ENCODE measurements at regions not wholly inside any gene's neighbourhood (a gene's known extent, or its start where the extent isn't known, plus 50 kb on each side); places are given as distances from the start of the nearest gene placed in this dataset.

- dilution Hi-C loops (cut with MboI; ENCODE audit: extremely low pct_ligation_motif_present, low sequenced_read_pairs) = no loop called here
- H3K4me3 ChIP-seq (replicated peaks in 1 of 3; ENCODE audit: insufficient read depth in 1 of 3, low read depth in 1 of 3, low read length in 3 of 3) = no peak overlapping the region
These were observed 519.3 kb downstream of the MED13L start for GRCh38 chr12:115758183-115758582.

More at GRCh38 chr12:115758183-115758582, 519.3 kb downstream of the MED13L start:
- Histone ChIP-seq H2AFZ (ENCODE audit: low read depth, low read length) (no peak overlapping the region), H3K36me3 (ENCODE audit: control insufficient read depth in 2 of 2, extremely low read depth in 1 of 2, insufficient read depth in 2 of 2, low read length in 2 of 2) (no peaks in the 10 kb centered on the region), H3K9ac (replicated peaks; ENCODE audit: extremely low read depth, insufficient read depth, low read length) (no peak overlapping the region), H3K79me2 (ENCODE audit: control insufficient read depth, insufficient read depth, low read length) (no peaks in the 10 kb centered on the region), H3K4me1 (ENCODE audit: control insufficient read depth, extremely low read depth, insufficient read depth, low read length) (no peaks in the 10 kb centered on the region), H3K9me3 (replicated peaks; ENCODE audit: control insufficient read depth, insufficient read depth, low read length) (no peaks in the 10 kb centered on the region), H3K4me2 (ENCODE audit: insufficient read depth, low read length) (no peak overlapping the region), H3K27me3 (ENCODE audit: control insufficient read depth in 2 of 2, insufficient read depth in 2 of 2, low read length in 2 of 2) (no peaks in the 10 kb centered on the region), H3K27ac (ENCODE audit: insufficient read depth, low read depth, low read length) (no peak overlapping the region), H3K9me1 (replicated peaks; ENCODE audit: control insufficient read depth, extremely low read depth, insufficient read depth, low read length) (no peaks in the 10 kb centered on the region), H4K20me1 (replicated peaks; ENCODE audit: control insufficient read depth, extremely low read depth, insufficient read depth, low read length) (no peaks in the 10 kb centered on the region)
- CTCF ChIA-PET = interaction anchor here (0.6 kb wide), 3 partner anchors 20 to 1202 kb away, joined by 3 to 4 read pairs (median 3); no protein-coding TSS in a partner anchor
- TF ChIP-seq EZH2 (IDR thresholded peaks at IDR 0.05; ENCODE audit: borderline replicate concordance, low read depth, low read length, severe bottlenecking) (no peak), MYC (IDR thresholded peaks at IDR 0.05; ENCODE audit: low read depth, low read length) (no peak), MAX (IDR thresholded peaks at IDR 0.05; ENCODE audit: insufficient read depth, insufficient read length) (no peak), JUN (IDR thresholded peaks at IDR 0.05; ENCODE audit: borderline replicate concordance, insufficient read depth, insufficient read length, low read depth) (no peak), POLR2AphosphoS5 (IDR thresholded peaks at IDR 0.05; ENCODE audit: insufficient read depth, low read depth, low read length) (no peak), GATA2 (IDR thresholded peaks at IDR 0.05; ENCODE audit: insufficient read depth, insufficient read length, low read depth, low read length) (no peak), CTCF (IDR thresholded peaks at IDR 0.05; ENCODE audit: extremely low read depth in 1 of 2, insufficient read depth in 1 of 2, low read depth in 1 of 2, low read length in 2 of 2) (no peak), FOS (IDR thresholded peaks at IDR 0.05; ENCODE audit: borderline replicate concordance, insufficient read depth, low read length) (no peak), POLR2A (IDR thresholded peaks at IDR 0.05; ENCODE audit: low read depth, low read length) (no peak)
- DNase-seq (ENCODE audit: low read depth, low spot score) (no peak), FAIRE-seq (no peak)
- POLR2A ChIA-PET = no interaction called here
- BruUV-seq (replicated peaks) = no TSS peak
- intact Hi-C loops (cut with micrococcal nuclease) = no loop called here

All from endothelial cell of umbilical vein (primary cell).